ENCODE measurements at regions not wholly inside any gene's neighbourhood (a gene's known extent, or its start where the extent isn't known, plus 50 kb on each side); places are given as distances from the start of the nearest gene placed in this dataset.

DNA sequence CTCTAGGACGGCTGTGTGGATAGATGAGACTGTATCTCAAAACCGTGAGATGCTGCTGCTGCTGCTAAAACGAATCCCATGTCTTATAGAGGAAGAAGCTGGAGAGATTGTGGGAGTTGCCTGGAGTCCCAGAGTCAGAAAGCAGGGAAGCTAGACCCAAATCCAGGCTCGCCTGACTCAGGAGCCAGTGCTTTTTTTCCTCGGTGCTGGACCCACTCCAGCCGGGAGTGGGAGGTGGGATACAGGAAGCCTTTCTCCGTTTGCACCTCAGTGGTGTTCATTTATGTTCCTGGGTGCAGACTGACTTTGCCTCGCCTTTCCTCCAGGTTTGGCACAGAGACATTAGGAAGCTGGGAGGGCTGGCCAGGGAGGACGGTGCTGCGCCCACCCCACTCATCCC lies 150.9 kb upstream of the LINGO1 start:
- no peak for DNase-seq

DNA sequence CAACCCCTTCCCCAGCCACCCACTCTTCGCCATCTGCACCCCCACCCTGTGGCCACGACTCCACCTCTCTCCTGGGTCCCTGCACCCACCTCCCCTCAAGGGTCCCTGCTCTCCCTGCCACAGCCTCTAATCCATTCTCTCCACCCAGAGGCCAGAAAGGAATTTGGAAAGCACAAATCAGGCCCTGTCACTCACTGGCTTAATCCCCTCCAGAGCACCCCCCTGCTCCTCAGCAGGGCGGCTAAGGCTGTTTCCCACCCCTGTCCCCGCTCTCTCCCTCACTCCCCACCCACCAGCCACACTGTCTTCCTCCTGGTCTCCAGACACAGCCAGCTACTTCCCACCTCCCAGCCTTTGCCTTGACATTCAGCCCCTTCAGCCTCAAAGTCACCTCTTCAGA lies 150.0 kb upstream of the LINGO1 start:
- DNase-seq, result no peak

DNA sequence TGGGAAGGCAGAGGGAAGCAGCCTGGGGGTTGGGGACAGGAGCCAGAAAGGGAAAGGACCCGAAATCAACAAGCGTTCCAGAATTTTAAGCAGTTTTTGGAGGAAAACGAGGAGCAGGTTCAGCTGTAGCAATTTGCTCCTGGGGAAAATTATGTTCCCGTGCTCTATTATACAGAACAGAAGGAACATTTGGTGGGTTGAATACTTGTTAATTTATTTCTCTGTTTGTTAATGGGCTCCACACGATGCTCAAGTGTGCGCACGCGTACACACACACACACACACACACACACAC lies 149.2 kb upstream of the LINGO1 start:
- no peak for DNase-seq

DNA sequence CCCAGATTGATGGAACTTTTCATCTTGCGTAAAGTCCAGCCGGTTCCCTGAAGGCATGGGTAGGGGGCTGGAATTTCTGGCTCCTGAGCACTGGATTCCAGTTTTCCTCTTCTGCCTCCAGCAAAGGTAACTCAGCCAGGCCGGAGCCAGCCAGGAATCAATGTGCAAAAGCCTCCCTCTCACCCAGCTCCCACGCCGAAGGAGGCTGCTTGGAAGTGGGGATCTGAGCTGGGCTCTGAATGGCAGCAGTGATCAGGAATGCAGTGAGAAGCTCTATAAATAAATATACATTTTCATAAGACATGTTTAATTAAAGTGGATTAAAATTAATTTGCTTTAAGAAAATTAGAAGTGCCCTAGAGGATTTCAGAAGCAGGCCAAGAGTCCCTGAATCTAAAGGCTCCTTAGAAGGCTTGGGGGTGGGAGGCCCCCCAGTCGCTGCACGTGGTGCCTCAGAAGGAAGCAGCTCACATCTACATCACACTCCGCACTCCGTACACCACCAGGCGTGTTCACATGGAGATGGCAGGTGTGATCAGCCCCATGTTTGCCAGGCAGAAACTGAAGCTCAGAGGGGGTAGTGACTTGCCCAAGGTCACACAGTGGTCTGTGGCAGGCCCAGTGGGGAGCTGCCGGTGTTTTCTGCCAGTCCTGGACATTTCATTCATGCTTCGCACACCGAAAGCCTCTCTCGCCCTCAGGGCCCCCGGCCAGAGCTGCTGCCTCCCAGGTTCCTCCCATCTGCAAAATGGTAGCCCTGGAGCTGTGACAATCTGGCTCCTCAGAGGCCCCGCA lies 148.6 kb upstream of the LINGO1 start:
- no peak for DNase-seq

DNA sequence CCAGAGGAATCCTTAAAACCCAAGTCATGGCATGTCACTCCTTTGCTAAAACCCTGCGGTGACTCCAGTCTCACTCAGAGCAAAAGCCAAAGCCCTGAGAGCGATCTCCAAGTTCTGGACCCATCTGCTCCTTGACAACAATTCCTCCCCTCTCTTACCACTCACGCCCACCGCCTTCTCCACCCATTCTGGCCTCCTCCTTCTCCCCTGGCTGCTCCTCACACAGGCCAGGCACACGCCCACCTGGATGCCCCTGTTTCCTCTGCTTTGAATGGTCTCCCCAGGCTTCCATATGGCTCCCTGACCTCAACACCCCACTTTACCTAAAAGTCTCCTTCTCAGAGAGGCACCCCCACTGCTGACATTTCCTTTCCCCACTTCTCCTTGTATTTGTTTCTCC lies 146.1 kb upstream of the LINGO1 start:
- DNase-seq, result no peak

DNA sequence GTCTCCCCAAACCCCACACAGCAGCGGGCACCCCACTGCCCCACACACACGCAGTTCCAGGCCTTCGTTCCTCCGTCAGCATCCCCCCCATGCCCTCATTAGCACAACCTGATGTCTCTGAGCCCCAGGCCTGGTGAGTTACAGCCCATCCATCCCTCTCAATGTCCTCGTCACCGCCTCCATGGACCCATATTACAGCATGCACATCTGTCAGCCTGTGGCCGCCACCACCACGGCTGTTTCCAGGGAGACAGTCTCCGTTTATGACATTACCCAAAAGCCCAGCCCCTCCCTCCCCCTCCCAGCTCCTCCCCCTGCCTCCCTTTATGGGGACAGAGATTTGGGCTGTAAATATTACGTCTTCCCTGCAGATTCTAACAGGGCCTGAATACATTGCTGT lies 143.1 kb upstream of the LINGO1 start:
- DNase-seq, result no peak

DNA sequence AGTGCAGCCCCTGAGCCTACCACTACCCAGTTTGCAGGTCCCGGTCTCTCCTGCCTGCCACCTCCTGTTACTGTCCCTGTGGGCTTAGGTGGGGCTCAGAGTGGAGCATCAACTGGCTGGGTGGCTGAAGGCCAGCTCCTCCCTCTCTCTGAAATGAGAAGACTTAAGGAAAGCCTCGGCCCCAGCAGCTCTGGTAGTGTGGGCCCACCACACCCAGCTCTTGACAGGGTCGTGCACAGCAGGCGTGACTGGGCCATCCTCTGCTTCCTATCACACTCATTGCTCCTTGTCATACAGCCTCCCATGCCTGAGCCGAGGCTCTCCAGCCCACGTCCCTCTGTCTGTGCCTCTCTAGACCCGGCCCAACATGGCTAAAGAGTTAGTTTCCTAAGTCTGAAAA lies 142.7 kb upstream of the LINGO1 start:
- no peak for DNase-seq

DNA sequence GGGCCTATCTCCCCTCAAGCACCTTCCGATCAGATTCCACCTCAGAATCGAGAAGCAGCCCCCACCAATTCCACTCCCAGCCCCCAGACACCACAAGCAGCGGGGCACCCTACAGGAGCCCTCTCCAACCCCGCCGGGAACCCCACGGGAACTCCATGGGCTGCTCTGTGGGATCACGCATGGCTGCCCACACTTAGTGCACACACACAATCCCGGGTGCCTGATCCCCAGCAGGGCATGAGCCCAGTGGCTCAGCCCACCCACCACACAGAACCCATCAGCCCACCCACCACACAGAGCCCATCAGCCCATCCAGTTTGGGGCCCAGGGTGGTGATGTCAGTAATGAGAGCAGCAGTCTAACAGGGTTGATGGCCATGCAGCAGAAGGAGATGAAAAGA lies 141.6 kb upstream of the LINGO1 start:
- DNase-seq, result no peak

DNA sequence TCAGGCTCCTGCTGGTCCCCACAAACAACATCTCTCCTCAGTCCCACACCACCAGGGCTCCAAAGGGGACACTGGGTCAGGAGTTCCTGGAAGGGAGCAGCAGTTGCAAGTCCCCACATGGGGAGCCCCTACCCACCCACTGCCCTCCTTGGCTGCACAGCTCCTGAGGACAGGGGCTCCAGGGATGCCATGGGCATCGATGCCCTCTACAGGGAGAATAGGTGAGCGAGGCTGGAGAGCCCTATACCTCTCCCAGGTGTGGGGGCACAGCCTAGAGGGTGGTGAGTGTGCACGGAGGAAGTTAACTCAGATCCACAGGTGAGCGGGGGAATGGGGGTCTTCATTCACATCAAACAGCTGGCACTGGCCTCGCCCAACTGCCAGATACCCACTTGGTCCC lies 141.2 kb upstream of the LINGO1 start:
- no peak for DNase-seq

DNA sequence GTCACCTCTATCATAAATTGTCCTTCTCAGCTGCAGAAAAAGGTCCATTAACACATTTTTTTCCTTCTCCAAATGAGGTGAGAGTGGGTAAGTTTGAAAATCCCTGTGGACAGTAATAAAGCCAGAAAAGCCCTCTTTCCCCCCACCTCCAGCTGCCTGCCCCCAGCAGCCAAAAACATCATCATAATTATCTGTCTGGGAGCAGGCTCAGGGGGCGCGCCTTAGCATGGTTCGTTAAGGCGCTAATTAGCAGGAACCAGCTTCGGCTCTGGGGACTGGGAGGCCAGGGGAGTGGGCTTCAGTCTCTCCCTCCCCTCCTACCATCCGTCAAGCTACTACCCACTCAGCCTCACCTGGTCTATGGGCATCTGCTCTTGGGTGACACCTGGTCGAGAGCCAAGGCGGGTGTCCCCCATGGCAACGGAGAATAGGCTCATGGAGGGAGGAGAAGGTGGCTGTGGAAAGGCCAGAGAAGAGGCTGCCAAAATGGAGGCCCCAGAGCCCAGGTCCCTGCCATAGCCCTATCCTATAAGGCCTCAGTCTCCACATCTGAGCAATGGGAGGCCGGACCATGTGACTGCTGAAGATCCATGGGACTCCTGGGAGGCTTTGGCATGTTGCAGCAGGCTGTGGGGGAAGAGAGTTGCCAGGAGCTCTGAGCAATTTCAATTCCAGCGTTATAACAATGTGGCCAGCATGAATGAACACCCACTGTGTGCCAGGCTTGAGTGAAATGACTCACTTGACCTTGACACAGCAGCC lies 140.1 kb upstream of the LINGO1 start:
- no peak for DNase-seq

DNA sequence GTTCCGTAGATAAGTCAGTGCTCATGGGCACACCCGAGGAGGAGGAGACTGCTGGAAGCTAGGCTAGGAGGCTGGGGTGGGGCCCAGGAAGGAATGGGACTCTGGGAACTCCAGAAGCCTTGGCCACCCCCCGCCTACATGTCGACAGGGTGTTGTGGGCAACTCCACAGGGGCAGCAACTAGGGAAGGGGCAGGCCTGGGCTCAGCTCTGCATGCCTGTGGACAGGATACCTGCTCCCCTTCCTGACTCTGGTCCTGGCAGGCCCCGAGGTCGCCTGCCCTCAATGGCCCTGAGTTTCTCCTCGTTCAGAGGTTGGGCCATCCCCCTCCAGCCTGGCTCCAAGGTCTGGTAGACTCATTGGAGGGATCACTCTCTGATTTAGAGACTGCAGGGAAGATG lies 138.9 kb upstream of the LINGO1 start:
- DNase-seq, result no peak

DNA sequence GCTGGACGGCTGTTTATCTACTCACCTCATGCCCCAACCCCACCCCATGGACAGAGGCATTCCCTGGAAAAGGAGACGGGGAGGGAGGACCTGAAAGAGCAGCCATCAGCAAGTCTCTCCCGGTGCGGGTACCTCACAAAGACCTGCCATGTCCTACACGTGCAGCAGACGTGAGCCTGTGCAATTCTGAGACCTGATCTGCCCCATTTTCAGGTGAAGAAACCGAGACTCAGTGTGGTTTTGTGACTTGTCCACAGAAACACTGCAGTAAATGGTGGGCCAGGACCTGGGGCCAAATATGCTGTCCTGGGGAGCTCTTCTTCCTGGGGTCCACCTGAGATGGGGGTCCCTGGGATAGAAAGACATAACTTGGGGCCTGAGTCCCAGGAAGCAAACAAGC lies 137.0 kb upstream of the LINGO1 start:
- DNase-seq, result no peak

DNA sequence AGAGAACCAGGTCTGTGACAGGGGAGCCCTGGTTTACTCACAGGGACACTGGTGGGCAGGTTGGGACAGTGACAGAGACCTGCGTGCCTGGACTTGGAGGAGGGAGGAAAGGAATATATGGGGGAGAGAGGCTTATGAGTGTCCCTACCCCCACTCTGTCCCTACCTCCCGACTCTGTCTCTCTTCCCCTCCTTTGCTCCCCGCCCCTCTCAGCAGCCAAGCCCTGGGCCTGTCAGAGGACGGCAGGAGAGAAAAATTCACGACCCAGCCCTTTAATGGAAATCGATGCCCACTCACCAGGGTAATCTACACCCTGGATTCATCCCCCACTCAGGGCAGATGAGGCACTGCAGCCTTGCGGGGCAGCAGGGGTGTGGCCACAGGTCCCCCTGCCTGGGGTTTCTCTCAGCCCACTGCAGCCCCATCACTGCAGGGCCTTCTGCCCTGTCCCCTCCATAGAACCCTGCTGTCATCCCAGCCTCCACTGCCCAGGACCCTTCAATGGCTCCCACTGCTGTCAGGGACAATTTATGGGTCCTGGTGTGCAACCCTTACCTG lies 135.9 kb upstream of the LINGO1 start:
- DNase-seq, result no peak

DNA sequence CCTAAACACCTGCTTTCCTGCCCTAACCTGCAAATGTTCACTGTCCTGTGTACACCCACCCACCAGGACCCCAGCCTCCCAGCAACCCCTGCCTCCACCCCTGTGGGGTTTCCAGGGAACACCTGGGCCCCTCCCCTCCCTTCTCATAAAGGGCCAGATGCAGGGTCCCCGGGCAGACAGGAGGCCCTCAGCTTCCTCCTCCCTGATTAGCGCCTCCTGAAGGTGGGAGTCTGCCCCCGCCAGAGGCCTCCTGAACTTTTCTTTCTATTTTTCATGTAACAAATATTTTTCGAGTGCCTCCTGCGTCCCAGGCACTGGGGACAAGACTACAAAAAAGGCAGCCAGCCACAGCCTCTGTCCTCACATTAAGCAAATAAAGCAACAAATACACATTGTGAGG lies 135.4 kb upstream of the LINGO1 start:
- DNase-seq, result no peak

DNA sequence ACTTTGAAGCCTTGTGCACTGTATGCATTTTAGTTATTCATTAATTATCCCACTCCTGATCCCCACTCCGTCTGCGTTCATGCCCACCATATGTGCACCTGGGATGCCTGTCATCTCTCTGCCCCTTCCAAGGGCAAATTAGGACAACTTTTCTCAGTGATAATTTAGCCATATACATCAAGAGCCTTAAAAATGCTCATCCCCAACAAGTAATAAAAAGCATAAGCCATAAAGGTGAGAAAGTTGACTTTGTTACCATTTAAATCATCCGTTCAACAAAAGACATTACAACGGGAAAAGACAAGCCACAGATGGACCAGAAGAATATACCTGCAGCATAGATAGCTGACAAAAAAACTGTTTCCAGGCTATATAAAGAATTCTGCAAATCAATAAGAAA lies 131.4 kb upstream of the LINGO1 start:
- no peak for DNase-seq

DNA sequence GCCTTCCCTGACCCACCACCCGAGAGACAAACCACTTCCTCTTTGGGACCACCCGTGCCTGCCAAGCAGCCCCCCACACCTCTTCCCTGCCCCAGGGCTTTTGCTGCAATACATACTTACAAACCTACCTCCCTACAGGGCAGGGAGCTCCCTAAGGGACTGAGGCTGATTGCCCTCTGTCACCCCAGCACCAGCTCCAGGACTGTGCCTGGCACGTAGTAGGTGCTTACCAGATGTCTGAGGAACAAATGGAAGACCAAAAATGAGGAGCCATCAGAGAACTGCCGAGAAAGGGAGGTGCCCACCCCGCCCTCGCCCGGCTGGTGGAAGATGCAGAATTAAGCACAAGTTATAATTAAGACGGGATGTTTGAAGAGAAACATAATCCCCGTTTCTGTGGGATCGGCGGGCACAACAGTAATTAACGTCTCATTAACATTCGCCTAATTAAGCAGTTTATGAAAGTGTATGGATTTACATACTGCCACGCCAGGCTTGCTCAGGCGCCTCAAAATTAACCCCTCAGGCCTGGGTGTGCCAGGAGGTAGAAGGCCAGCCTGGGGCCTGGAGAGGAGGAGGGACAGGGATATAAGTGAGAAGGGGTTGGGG lies 130.1 kb upstream of the LINGO1 start:
- DNase-seq, result no peak

DNA sequence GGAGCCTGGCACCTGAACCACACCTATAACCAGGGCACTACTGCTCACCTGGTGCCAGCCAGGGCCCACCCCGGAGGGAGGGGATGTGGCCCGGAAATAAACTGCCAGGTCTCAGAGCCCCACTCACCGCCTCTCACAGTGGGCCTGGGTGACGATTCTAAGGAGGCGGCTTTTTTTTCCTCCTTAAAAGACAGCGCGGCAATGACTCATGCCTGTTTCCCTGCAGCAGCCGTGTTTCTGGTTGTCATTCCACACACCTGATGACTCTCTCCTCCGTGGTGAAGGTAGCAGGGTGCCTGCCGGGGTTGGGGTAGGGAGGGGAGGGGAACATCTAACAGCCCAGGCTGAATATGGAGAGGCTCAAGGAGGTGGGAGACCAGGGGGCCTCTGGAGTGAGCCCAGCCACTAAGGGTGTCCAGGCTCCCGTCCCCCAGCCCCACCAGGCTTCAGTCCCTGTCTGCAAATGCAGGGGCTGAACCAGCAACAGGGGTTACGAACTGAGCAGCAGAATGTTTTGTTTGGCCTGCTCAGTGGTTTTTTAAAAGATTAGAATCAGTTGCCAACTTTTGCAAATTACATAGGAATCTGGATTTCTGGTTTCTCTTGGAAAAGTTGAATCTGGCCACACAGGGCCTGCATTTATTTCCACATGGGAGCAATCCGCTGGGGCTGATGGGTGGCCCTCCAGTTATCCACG lies 127.3 kb upstream of the LINGO1 start:
- DNase-seq, result no peak

DNA sequence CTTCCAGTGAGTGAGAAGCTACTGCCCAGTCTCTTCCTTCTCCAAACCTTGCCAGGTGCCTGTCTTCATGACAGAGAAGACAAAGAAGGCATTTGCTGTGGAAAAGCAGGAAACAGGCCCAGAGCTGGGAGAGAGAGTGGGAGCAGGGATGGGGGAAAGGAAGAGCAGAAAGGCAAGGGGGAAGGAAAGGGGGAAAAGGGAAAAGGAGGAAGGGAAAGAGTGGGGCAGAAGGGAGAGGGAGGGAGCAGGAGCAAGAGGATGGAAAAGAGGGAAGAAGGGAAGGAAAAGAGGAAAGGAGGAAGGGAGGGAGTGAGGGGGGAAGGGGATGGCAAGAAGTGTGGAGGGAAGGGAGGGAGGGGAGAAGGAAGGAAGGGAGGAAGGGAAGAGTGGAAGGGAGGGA lies 121.2 kb upstream of the LINGO1 start:
- no peak for DNase-seq

DNA sequence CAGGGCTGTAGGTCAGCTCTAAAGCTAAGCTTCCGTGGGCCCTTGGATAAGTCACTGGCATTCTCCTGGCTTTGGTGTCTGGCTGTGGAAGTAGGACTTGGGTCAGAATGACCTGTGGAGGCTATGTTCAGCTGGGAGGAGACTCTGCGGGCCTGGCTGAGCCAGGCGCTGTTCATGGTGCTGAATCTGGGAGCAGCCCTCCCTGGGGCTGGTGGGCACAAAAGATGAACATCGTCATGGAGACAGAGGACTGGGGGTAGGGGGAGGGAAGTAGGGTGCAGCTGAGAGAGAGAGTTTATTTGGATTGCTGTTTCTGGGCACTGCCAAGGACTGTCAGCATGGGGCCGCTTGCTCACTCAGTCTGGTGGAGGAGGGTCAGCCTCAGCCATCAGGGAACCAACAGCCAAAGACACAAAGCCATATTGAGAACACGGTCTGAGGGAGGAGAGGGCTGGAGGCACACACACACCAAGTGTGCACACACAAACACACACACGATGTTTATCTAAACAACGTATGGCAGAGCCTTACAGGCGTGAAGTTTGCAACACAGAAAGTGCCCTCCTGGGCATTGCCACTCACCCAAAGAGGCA lies 120.7 kb upstream of the LINGO1 start:
- no peak for DNase-seq

DNA sequence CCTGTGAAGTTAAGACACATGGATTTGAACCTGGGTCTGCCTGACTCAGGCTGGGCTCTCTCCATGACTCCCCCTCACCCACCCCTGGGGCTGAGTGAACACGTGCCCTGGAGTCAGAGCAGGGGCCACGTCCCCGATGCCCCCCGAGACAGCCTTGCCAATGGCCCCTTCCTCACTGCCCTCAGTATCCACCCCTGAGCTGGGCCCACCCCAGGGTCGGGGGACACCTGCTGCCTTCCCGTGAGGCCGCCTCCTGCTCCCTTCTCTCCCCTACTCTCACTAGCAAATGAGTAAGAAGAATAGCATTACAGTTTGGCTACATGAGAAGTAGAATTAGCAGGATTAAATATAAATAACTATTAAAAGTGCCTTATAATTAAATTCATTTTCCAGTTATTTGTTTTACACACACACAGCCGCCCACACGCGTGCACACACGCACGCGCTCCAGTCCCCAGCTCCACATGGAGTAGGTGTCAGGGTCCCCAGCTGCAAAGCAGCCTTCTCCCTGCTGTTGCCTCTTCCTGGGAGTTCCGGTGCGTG lies 117.4 kb upstream of the LINGO1 start:
- DNase-seq, result no peak

DNA sequence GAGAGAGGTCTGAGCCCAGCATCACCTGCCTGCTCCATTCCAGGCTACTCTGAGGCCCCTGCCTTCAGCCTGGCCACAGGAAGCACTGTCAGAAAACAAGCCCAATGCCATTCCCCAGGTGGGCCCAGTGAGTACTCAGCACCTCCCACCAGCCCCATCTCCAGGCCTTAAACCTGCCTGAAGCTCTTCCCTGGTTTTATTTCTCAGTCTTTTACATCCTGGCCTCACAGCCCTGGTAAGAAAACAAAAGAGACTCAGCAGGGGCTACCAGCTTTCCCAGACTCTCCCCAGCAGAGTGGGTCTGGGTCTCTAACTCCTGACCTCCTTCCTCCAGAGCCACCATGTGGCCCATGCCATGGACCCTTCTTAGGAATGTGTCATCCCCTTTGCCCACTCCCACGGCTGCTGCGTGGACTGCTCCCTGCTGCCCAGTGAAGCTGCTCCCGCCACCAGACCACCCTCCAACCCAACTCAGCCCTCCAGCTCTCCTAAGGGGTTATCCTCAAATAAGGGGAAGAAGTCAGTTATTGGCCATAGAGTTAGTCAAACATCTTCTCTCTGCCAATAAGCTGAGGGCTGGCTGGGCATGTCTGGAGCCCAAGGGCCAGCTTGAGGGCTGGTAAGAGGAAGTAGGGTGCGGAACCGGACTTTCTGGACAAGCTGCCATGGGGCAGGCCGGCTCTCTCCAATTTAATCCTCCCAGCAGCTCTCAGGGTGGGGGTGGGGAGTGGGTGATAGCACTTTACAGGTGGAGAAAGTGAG lies 116.7 kb upstream of the LINGO1 start:
- DNase-seq, result no peak

Measured in stimulated activated CD4-positive, alpha-beta T cell treated with anti-CD3 and anti-CD28 coated beads, Interleukin-4, amount 100 ng/mL, for 4 hours (primary cell).